Liver (tissue), 3 donors: ENCODE measurements at regions not wholly inside any gene's neighbourhood (a gene's known extent, or its start where the extent isn't known, plus 50 kb on each side); places are given as distances from the start of the nearest gene placed in this dataset.

Source experiments
- ATF3 ChIP-seq: IDR thresholded peaks from 2 replicates; pipeline ENCODE4 v1.6.1; 2016; ENCODE audit warnings: antibody characterized with exemption
- CTCF ChIP-seq: fragments of 150-350 bp; IDR thresholded peaks from 2 replicates; pipeline ENCODE4 v1.5.1; 2017; ENCODE audit warnings: improper control_type of control experiment, low read depth, low read length; ENCODE audit not compliant: missing input control
- EGR1 ChIP-seq, 2 donors: IDR thresholded peaks; 2 replicates each; pipeline ENCODE4 v1.6.1; 2016 to 2018; ENCODE audit warnings: antibody characterized with exemption in 2 of 2, low read depth in 2 of 2
- FOXA1 ChIP-seq: IDR thresholded peaks from 2 replicates; pipeline ENCODE4 v1.6.1; 2016; ENCODE audit warnings: antibody characterized with exemption
- GABPA ChIP-seq, 2 donors: IDR thresholded peaks in 1 of 2; conservative IDR thresholded peaks in 1 of 2; 2 replicates each; pipeline ENCODE4 v1.6.1; 2016; ENCODE audit warnings: antibody characterized with exemption in 2 of 2, mild to moderate bottlenecking in 1 of 2, moderate library complexity in 1 of 2
- HNF4A ChIP-seq, 2 donors: conservative IDR thresholded peaks; 2 replicates each; pipeline ENCODE4 v1.6.1; 2016; ENCODE audit warnings: antibody characterized with exemption in 2 of 2, mild to moderate bottlenecking in 2 of 2
- NR2F2 ChIP-seq: IDR thresholded peaks from 2 replicates; pipeline ENCODE4 v1.6.1; 2016; ENCODE audit warnings: antibody characterized with exemption
- RAD21 ChIP-seq, 2 donors: IDR thresholded peaks; 2 replicates each; pipeline ENCODE4 v1.6.1; 2016; ENCODE audit warnings: antibody characterized with exemption in 2 of 2, mild to moderate bottlenecking in 2 of 2
- REST ChIP-seq: IDR thresholded peaks from 2 replicates; pipeline ENCODE4 v1.6.1; 2016; ENCODE audit warnings: antibody characterized with exemption, mild to moderate bottlenecking
- TAF1 ChIP-seq: conservative IDR thresholded peaks from 2 replicates; pipeline ENCODE4 v1.6.1; 2016; ENCODE audit warnings: antibody characterized with exemption, mild to moderate bottlenecking
- YY1 ChIP-seq: IDR thresholded peaks from 2 replicates; pipeline ENCODE4 v1.6.1; 2016; ENCODE audit warnings: antibody characterized with exemption, mild to moderate bottlenecking
- TF ChIP-seq, protein P1 (sequence below): IDR thresholded peaks from 2 replicates; pipeline ENCODE4 v1.6.1; 2016; ENCODE audit warnings: antibody characterized with exemption
- TF ChIP-seq, protein P2 (sequence below): IDR thresholded peaks from 2 replicates; pipeline ENCODE4 v1.6.1; 2016; ENCODE audit warnings: antibody characterized with exemption
- donor health status: healthy.
- donor health status: healthy.

DNA sequence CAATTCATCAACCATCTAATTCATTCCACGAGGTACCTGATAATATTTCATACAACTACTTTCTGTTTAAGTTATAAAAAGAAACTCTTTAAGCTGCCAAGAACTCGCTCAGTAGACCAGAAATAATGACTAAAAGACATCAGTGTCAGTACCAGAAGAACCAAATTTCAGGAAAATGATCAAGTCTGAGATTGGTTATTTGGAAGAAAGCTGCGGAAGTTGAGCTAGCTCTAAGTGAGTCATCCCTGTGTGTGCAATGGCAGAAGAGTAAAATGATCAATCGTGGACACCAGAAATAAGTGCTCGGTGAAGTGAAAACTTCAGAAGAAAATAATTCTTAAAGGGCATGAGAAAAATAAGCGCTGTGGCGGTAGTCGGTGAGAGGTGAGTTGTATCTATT is 933.2 kb upstream of the CHORDC1 start:
- TF ChIP-seq, protein P1, sequence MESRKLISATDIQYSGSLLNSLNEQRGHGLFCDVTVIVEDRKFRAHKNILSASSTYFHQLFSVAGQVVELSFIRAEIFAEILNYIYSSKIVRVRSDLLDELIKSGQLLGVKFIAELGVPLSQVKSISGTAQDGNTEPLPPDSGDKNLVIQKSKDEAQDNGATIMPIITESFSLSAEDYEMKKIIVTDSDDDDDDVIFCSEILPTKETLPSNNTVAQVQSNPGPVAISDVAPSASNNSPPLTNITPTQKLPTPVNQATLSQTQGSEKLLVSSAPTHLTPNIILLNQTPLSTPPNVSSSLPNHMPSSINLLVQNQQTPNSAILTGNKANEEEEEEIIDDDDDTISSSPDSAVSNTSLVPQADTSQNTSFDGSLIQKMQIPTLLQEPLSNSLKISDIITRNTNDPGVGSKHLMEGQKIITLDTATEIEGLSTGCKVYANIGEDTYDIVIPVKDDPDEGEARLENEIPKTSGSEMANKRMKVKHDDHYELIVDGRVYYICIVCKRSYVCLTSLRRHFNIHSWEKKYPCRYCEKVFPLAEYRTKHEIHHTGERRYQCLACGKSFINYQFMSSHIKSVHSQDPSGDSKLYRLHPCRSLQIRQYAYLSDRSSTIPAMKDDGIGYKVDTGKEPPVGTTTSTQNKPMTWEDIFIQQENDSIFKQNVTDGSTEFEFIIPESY: no peak
- TF ChIP-seq EGR1 (IDR thresholded peaks at IDR 0.05; ENCODE audit: low read depth in 2 of 2) (no peak), REST (no peak), CTCF (no peak), ATF3 (no peak), RAD21 (IDR thresholded peaks at IDR 0.05) (no peak), TAF1 (no peak), YY1 (no peak), GABPA (IDR thresholded peaks at IDR 0.05 in 1 of 2, conservative IDR thresholded peaks at IDR 0.05 in 1 of 2) (no peak), NR2F2 (no peak), HNF4A (conservative IDR thresholded peaks at IDR 0.05) (no peak), FOXA1 (no peak)
- TF ChIP-seq, protein P2, sequence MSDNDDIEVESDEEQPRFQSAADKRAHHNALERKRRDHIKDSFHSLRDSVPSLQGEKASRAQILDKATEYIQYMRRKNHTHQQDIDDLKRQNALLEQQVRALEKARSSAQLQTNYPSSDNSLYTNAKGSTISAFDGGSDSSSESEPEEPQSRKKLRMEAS: no peak
